ENCODE measurements at regions not wholly inside any gene's neighbourhood (a gene's known extent, or its start where the extent isn't known, plus 50 kb on each side); places are given as distances from the start of the nearest gene placed in this dataset.

- no peak for DNase-seq (ENCODE audit: low spot score)
These were observed 389.9 kb upstream of the ANXA10 start for GRCh38 chr4:167702391-167702790.

- no peak for DNase-seq (ENCODE audit: low spot score)
These were observed 380.8 kb upstream of the ANXA10 start for GRCh38 chr4:167711517-167711916.

- DNase-seq (ENCODE audit: low spot score): no peak
These were observed 378.6 kb upstream of the ANXA10 start for GRCh38 chr4:167713756-167714155.

- no peak for DNase-seq (ENCODE audit: low spot score)
These were observed 377.2 kb upstream of the ANXA10 start for GRCh38 chr4:167715176-167715575.

- no peak for DNase-seq (ENCODE audit: low spot score)
These were observed 374.8 kb upstream of the ANXA10 start for GRCh38 chr4:167717495-167717894.

GRCh38 chr4:167721617-167722486, 370.5 kb upstream of the ANXA10 start:
- DNase-seq (ENCODE audit: low spot score): no peak

GRCh38 chr4:167722487-167722808, 369.9 kb upstream of the ANXA10 start:
- no peak for DNase-seq (ENCODE audit: low spot score)

GRCh38 chr4:167724941-167725340, 367.4 kb upstream of the ANXA10 start:
- DNase-seq (ENCODE audit: low spot score): no peak

- no peak for DNase-seq (ENCODE audit: low spot score)
These were observed 361.6 kb upstream of the ANXA10 start for GRCh38 chr4:167730769-167731168.

- DNase-seq (ENCODE audit: low spot score): no peak
These were observed 347.2 kb upstream of the ANXA10 start for GRCh38 chr4:167745024-167745687.

- no peak for DNase-seq (ENCODE audit: low spot score)
These were observed 325.1 kb upstream of the ANXA10 start for GRCh38 chr4:167767281-167767680.

GRCh38 chr4:167774646-167775045, 317.7 kb upstream of the ANXA10 start:
- no peak for DNase-seq (ENCODE audit: low spot score)

GRCh38 chr4:167775375-167775774, 317.0 kb upstream of the ANXA10 start:
- no peak for DNase-seq (ENCODE audit: low spot score)

- DNase-seq (ENCODE audit: low spot score): no peak
These were observed 313.1 kb upstream of the ANXA10 start for GRCh38 chr4:167779280-167779679.

- no peak for DNase-seq (ENCODE audit: low spot score)
These were observed 312.5 kb upstream of the ANXA10 start for GRCh38 chr4:167779864-167780263.

GRCh38 chr4:167784826-167785225, 307.5 kb upstream of the ANXA10 start:
- DNase-seq (ENCODE audit: low spot score): no peak

GRCh38 chr4:167785523-167785922, 306.8 kb upstream of the ANXA10 start:
- DNase-seq (ENCODE audit: low spot score): no peak

GRCh38 chr4:167786504-167786903, 305.8 kb upstream of the ANXA10 start:
- no peak for DNase-seq (ENCODE audit: low spot score)

- no peak for DNase-seq (ENCODE audit: low spot score)
These were observed 305.1 kb upstream of the ANXA10 start for GRCh38 chr4:167787231-167787630.

GRCh38 chr4:167802463-167803212, 289.7 kb upstream of the ANXA10 start:
- no peak for DNase-seq (ENCODE audit: low spot score)

- no peak for DNase-seq (ENCODE audit: low spot score)
These were observed 280.4 kb upstream of the ANXA10 start for GRCh38 chr4:167811958-167812357.

GRCh38 chr4:167826281-167826680, 266.1 kb upstream of the ANXA10 start:
- no peak for DNase-seq (ENCODE audit: low spot score)

GRCh38 chr4:167831855-167832254, 260.5 kb upstream of the ANXA10 start:
- no peak for DNase-seq (ENCODE audit: low spot score)

Measured in Ammon's horn (tissue), 1 donor.